HG02973 (cell line): ENCODE measurements at regions not wholly inside any gene's neighbourhood (a gene's known extent, or its start where the extent isn't known, plus 50 kb on each side); places are given as distances from the start of the nearest gene placed in this dataset.
"Not testable (repeated sequence)": the region's sequence is repeated elsewhere in the genome, so short reads cannot be mapped to it uniquely, and the experiment has no call there.

ENCODE experiments used
- ATAC-seq: cut with Tn5 transposase; IDR thresholded peaks from one replicate; pipeline ENCODE4 v1.9.1; 2021; ENCODE audit warnings: moderate library complexity; ENCODE audit not compliant: unreplicated experiment

DNA sequence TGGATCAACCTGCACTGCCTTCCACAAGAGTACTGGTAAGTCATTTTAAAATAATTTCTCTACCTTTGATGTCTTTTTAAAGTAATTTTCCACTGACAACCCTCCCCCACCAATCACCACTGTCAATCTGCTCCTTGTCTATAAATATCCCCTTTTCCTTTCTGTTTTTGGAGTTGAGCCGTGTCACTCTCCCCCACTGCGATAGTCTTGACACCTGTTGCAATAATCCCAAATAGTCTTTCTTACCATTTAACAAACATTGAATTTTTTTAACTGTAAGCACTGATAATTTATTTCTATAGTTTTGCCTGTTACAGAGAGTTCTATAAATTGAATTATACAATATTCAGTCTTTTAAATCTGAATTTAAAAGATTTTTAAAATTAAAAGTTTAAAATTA, 420.9 kb downstream of the COL11A1 start:
- no peak for ATAC-seq

DNA sequence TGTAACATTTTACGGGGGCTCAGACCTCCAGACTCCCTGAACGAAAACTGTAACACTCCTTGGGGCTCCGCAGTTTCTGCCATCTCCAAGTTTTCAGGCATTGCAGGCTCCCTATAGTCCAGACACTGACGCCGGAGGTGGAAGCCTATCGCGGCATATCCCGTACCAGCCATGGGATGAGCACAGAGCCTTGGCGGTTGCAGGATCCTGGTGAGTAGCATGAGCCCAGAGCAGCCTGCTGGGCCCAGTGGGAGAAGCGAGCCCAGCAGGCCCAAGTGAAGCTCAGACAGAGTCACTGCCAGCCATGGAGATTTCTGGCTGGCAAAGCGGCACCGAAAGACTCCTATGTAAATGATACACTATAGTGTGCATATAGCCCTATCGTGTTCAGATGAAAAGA, 446.8 kb downstream of the COL11A1 start:
- no peak for ATAC-seq

GRCh38 chr1:102659876-102660483, 448.3 kb downstream of the COL11A1 start:
- ATAC-seq = not testable (repeated sequence)

- no peak for ATAC-seq
Observed at GRCh38 chr1:102655034-102655433, 453.3 kb downstream of the COL11A1 start.

DNA sequence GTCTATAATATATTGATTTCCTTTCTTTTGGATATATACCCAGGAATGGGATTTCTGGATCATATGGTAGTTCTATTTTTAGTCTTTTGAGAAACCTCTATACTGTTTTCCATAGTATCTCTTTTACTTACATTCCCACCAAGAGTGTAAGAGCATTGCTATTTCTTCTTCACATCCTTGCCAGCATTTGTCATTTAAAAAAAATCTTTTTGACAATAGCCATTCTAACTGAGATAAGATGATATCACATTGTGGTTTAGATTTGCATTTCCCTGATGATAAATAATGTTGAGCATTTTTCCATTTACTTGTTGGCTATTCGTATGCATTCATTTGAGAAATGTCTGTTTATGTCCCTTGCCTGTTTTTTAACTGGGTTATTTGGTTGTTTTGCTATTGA, 467.4 kb downstream of the COL11A1 start:
- ATAC-seq = no peak

DNA sequence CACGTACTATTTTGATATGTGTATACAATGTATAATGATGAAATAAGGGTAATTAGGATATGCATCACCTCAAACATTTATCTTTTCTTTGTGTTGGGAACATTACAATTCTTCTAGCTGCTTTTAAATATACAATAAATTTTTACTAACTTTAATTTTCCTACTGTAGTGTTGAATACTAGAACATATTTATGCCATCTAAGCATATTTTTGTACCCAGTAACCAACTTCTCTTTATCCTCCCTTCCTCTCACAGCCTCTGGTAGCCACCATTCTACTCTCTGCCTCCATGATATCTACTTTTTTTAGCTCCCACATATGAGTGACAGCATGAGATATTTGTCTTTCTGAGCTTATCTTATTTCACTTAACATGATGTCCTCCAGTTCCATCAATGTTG, 468.0 kb downstream of the COL11A1 start:
- no peak for ATAC-seq

GRCh38 chr1:102631691-102632090, 476.6 kb downstream of the COL11A1 start:
- no peak for ATAC-seq

- ATAC-seq = no peak
Observed at GRCh38 chr1:102630041-102630440, 478.3 kb downstream of the COL11A1 start.

GRCh38 chr1:102628109-102628613, 480.2 kb downstream of the COL11A1 start:
- ATAC-seq = no peak

DNA sequence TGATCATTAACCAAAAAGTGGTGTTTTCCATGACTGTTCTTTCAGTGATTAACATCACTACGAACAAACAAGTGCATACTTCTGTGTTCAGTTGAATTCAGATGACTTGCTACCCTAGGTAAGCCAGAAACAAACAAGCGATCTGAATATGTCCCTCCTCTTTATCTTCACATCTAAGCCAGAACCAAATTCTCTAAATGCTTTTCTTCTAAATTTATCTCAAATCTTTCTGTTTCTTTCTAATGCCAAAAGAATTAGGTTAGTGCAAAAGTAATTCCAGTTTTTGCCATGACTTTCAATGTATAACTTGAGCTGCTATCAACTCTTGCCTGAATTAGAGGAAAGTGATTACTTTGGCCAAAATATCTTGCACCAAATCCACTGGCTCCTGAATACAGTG, 481.2 kb downstream of the COL11A1 start:
- ATAC-seq = no peak

GRCh38 chr1:102615896-102616295, 492.4 kb downstream of the COL11A1 start:
- ATAC-seq = no peak

GRCh38 chr1:102595106-102595505, 513.2 kb downstream of the COL11A1 start:
- no peak for ATAC-seq

DNA sequence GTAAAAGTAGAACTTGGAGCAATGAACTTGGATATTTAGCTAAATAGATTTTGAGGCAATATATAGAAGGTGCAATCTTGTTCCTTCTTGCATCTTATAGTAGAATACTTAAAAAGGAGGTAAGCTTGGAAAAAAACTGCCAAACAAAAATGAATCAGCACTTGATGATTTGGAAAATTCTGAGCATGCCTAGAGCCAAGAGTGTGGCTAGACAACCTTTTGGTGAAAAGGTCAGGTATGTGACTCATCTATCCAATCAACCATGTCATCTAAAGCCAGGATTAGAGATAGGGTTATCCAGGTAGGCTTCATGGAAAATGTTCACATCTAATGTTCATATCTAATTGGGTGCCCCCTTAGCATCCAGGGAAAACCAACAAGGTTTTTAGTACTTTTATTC, 515.0 kb downstream of the COL11A1 start:
- no peak for ATAC-seq

GRCh38 chr1:102588536-102588935, 519.8 kb downstream of the COL11A1 start:
- ATAC-seq = no peak

DNA sequence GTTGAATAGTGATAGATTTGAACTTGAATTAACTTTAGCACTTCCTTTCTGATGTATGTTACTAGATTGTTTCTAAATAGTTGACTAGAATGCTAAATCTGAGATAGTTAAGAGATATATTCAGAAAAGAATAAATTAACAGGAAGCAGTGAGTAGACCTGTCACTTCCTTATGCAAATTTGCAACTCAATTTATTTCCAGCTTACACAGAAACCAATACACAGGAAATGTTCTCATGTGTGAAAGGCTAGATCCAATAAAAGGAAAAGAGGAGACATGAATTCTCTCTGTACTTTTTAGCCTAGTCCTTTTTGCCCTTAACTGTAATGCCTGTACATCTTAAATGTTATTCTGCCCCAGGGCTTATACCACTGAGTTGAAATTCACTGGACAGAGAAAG, 522.3 kb downstream of the COL11A1 start:
- no peak for ATAC-seq

DNA sequence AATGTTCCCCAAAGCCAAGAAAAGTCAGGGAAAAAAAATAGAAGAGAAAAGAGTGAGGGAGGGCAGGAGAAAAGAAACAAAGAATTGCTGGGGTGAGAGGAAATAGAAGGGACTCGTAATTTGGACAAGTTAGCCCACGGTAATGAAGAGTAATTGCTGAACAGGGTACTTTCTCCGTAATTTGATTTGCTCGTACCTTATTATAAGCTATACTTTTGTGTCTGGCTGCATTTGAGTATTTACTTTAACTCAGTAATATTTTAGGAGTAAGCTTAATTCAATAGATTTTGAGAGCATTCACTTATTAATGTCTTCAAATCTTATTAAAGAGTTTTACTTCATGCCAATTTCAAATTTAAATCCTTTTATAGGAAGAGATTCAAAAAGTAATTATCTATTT, 527.5 kb downstream of the COL11A1 start:
- ATAC-seq = no peak

- ATAC-seq = no peak
Observed at GRCh38 chr1:102578804-102579203, 529.5 kb downstream of the COL11A1 start.

DNA sequence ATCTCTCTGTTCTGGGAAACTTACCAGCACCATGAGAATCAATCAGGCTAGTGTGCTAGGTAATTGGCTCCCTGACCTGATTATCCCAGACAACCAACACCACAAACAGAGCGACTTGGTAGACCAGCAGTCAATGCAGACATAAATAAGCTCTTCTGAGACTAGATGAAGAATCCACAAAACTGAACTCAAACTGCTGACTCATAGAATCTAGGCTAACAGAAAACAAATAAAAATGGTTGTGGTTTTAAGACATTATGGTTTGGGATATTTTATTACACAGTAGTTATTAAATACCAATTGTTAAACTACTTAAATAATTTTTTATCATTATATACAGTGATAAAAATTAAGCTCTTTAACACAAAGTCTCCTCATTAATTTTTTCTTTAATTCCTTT, 535.7 kb downstream of the COL11A1 start:
- no peak for ATAC-seq

DNA sequence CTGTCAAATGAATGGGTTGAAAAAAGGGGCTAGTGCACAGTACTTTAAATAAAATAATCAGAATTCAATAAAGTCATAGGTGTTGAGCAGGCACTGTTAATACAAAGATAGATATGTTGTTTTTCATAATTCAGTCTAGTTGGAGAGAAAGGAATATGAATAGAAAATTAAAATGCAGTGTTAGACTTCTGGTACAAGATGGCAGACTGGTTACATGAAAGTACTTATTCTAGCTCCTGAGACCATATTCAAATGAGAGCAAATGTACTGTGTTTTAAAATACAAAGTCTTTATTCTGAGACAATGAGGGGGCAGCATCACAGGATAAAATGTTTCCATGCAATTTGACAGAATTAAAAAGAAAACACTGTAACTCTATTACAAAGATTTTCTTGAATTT, 542.1 kb downstream of the COL11A1 start:
- ATAC-seq = no peak

GRCh38 chr1:102562380-102562779, 545.9 kb downstream of the COL11A1 start:
- no peak for ATAC-seq

DNA sequence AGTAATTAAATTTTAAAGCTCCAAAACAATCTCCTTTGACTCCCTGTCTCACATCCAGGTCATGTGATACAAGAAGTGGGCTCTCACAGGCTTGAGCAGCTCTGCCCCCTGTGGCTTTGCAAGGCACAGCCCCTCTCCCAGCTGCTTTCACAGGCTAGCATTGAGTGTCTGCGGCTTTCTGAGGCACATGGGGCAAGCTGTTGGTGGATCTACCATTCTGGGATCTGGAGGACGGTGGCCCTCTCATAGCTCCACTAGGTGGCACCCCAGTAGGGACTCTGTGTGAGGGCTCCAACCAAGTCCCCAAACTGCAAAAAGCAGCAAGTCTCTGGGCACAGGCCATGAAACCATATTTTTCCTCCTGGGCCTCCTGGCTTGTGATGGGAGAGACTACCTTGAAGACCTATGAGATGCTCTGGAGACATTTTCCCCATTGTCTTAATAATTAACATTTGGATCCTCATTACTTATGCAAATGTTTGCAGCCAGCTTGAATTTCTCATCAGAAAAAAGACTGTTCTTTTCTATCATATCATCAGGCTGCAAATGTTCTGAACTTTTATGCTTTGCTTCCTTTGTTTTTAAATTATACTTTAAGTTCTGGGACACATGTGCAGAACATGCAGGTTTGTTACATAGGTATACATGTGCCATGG, 554.1 kb upstream of the OLFM3 start:
- ATAC-seq = peak; percentile 60

DNA sequence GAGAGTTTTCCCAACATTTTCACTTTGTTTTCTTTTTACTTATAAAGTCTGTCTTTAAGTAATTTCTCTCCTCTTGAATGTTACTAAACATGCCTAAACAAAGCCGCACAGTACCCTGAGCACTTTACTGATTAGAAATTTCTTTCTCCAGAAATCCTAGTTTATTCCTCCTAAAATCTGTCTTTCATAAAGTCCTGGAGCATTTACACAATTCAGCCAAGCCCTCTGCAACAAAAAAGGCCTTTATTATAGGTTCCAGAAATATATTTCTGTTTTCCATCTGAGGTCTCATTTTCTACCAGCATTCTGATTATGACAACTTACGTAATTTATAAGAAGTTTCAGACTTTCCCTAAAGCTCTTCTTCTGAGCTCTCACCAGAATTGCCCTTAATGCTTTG, 549.5 kb upstream of the OLFM3 start:
- ATAC-seq = no peak
